HG02852 (cell line): ENCODE measurements at regions not wholly inside any gene's neighbourhood (a gene's known extent, or its start where the extent isn't known, plus 50 kb on each side); places are given as distances from the start of the nearest gene placed in this dataset.

Source experiments
- ATAC-seq: cut with Tn5 transposase; IDR thresholded peaks from one replicate; pipeline ENCODE4 v1.9.1; 2021; ENCODE audit warnings: mild to moderate bottlenecking, moderate library complexity; ENCODE audit not compliant: unreplicated experiment

- ATAC-seq = no peak
Measured at GRCh38 chr14:101374373-101375338, 186.6 kb upstream of the DIO3 start.

DNA sequence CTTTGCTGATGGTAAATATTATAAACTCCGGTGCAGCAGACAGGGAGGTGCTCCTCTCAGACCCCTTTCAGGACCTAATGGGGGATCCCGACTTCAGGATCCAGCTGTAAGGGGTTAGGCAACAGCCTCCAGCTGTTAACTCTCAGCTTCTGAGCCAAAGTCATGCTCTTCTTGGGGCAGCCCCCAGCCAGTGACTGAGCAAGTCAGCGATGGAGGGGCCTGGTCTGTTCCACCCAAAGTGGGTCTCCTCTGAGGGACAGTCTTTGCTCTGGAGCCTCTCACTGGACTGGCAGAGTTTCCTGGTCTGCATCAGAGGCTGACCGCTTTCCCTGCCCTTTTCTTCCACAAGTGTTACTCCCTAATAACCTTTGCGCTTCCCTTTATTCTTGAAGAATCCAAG, 184.2 kb upstream of the DIO3 start:
- no peak for ATAC-seq

DNA sequence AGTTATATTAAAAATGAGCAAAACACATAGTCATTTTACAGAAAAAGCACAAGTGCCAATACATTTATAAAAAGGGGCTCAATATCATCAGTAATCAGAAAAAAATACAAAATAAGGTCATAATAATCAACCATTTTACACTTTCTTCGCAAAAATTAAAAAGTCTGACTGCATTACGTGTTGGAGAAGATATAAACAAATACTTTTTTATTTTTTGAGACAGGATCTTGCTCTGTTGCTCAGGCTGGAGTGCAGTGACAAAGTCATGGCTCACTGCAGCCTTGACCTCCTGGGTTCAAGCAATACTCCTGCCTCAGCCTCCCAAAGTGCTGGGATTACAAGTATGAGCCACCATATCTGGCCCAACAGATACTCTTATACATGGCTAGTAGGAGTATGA, 181.5 kb upstream of the DIO3 start:
- no peak for ATAC-seq

DNA sequence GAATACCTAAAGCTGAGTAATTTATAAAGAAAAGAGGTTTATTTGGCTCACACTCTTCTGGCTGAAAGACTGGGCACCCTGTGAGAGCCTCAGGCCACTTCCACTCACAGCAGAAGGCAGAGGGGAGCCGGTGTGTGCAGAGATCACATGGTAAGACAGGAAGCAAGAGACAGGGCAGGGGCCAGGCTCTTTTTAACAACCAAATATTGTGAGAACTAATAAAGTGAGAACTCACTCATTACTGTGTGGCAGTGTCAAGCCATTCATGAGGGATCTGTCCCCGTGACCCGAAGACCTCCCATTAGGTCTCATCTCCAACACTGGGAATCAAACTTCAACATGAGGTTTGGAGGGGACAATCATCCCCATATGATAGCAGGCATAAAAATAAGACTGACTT, 180.8 kb upstream of the DIO3 start:
- ATAC-seq = no peak

- no peak for ATAC-seq
Measured at GRCh38 chr14:101380940-101381339, 180.4 kb upstream of the DIO3 start.

GRCh38 chr14:101383737-101384338, 177.5 kb upstream of the DIO3 start:
- ATAC-seq = no peak

DNA sequence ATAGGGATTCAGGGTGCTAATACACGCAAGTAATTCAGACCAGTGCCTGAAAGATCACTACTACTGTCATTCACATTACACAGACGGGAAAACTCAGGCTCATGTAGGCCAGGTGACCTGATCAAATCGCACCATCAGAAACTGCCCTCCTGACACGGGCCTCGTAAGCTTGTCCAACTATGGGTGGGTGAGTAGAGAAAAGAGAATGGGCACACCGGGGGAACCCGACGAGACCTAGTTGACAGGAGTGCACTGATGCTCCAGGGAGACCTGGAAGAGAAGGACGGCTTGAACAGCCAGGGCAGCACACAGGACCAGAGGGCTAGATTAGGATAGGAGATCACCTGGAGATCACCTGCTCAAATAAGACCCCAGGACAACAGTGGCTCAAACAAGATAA, 166.9 kb upstream of the DIO3 start:
- no peak for ATAC-seq

GRCh38 chr14:101395779-101396178, 165.5 kb upstream of the DIO3 start:
- ATAC-seq = no peak

DNA sequence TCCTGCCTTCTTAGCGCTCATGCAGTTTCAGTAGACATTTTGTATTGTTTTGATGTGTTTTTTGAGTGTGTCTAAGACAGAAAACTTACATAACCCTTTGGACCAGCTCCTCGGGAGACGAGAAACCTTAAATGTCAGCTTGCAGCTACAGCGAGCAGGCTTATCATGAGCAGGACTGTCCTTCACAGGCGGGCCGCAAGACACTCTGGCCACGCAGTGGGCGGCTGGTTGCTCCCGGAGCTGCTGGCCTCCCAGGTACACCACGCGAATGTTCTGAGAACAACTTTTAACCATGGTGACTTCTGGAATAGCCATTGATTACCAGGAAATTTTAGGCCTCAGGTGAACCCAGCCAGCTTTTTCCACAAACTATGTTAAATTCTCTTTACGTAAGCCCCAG, 164.1 kb upstream of the DIO3 start:
- ATAC-seq = no peak

- ATAC-seq = no peak
Measured at GRCh38 chr14:101398011-101398410, 163.3 kb upstream of the DIO3 start.

GRCh38 chr14:101399737-101400517, 161.4 kb upstream of the DIO3 start:
- ATAC-seq = no peak

DNA sequence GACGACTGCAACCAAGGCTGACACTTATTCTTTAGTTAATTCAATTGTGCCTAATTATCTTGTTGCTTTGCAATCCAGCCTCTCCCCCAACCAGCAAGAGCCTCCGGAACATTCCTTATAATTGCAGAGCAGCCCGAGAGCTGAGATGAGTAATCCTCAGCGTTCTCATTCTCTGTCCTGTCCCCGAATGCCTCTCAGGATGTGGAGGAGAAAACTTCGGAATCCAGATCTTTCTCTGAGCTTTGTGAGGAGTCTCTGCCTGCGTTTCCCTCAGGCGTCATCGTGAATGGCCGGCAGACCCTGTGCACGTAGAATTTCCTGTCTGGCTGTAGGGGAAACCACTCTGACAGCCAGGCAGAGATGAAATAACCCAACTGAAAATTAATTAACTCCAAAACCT, 160.5 kb upstream of the DIO3 start:
- no peak for ATAC-seq

DNA sequence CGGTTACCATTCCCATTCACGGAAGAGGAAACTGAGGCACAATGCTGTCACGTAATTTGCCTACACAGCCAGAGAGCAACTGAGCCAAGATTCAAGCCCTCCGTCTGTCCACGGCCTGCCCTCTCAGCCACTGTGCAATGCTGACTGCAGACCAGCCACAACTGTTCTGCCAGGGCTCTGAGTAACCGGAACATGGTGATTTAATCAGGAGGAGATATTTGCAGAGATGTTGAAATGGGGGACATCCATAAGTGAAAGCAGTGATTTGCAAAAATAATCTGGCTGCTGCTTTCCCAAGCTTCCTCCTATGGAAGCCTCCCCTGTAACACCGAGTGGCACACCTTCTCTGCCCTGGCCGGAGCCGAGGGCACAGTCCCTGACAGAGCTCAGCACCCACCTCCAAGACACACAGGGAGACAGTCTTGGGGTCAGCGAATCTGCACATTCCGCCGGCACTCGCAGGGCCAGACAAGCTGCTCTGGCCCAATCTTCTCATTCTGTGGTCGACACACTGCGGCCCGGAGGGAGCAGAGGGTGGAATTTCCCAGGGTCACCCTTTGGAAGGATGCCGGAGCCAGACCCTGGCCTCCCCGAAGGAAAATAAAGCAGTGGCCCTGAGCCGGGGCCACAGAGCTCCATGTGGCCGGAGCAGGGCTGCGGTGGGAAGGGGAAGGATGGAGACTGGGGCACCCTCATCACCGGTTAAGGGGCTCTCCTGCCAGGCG, 158.2 kb upstream of the DIO3 start:
- ATAC-seq = no peak

DNA sequence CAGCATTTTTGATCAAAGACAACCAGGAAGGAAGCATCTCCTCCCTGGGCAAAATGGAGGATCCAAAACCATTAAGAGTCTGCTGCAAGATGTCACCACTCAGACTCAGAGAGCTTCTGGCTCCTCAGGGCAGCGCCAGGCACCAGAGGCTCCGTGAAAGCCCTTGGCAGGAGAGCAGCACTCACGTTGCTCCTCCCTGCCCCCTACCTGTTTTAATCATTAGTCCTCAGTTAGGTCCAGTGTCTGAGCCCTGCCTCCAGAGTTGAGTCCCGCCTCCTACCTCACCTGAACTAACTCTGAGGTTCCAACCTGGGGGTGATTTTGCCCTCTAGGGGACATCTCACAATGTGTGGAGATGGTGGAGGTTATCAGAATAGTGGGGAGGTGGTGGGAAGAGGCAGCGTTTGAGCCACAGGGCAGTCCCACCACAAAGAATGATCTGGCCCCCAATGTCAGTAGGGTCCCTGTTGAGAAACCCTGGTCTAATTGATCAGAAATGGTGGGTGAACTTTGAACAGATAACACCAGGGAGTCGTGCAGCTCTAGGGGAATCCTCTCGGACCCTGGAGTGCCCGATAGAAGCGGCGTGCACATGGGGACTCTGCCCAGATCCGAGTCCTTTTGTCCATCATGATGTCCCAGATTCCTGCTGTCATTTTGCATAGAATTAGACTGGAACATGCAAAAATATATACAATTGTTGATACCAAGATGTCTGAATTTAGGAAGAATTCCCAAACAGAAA, 156.7 kb upstream of the DIO3 start:
- no peak for ATAC-seq

DNA sequence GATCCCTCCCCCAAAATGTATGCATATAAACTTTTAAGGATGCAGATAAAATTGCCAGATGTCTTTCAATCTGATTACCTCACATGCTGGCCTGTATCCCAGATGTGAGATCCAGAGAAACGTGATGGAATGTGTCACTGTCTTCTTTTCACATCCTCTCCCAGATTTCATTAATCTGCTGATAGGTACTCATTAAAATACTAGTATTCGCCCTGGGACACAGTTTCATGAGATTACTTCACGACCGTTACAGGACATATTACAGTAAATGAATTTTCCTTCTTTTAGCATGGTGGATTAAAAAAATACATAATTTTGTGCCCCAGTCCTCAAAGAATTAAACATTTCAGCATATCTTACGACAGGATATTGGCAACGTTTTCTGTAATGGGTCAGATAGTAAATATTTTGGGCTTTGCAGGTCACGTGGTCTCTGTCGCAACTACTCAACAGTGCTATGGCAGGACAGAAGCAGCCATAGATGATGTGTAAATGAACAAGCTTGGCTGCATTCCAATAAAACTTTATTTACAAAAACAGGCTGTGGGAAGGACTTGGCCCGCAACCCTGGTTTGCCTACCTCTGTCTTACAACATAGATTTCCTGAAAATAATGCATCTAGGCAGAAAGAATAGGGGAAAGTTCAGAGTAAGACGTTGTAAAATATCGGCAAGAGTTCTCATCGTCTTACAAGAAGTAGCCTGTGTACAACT, 156.0 kb upstream of the DIO3 start:
- ATAC-seq = no peak

DNA sequence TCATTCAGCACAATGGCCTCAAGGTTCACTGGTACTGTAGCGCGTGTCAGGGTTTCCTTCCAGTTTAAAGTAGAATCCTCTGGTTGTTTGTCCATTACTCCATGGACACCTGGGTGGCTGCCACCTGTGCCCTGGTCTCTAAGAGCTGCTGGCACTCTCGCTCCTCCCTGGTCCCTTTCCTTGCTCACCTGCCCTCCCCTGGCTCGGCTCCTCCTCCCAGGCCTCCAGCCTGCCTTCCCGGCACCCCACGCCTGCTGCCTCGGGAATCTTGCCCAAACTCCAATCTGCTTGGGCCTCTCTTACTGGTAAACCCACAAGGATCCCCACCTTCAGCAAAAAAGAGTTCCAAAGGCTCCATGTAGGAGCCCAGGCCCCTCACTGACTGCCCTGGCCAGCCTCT, 154.4 kb upstream of the DIO3 start:
- ATAC-seq = no peak

DNA sequence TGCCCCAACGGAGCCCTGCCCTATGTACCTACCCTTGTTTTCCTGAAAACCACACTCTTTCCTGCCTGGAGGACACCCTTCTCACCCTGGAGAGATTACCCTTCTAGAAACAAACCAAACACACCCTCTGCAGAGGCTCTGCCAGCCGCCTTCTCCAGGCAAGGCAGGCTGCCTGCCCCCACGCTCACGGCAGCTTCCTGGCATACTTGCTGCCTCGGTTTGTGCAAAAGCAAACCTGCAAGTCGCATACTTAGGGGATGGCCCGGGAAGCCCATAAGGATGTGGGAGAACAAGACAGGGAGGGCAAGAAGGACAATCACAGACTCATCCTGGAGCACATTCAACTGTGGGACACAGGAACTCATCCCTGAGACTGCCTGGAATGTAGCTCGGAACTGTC, 154.0 kb upstream of the DIO3 start:
- ATAC-seq = no peak

DNA sequence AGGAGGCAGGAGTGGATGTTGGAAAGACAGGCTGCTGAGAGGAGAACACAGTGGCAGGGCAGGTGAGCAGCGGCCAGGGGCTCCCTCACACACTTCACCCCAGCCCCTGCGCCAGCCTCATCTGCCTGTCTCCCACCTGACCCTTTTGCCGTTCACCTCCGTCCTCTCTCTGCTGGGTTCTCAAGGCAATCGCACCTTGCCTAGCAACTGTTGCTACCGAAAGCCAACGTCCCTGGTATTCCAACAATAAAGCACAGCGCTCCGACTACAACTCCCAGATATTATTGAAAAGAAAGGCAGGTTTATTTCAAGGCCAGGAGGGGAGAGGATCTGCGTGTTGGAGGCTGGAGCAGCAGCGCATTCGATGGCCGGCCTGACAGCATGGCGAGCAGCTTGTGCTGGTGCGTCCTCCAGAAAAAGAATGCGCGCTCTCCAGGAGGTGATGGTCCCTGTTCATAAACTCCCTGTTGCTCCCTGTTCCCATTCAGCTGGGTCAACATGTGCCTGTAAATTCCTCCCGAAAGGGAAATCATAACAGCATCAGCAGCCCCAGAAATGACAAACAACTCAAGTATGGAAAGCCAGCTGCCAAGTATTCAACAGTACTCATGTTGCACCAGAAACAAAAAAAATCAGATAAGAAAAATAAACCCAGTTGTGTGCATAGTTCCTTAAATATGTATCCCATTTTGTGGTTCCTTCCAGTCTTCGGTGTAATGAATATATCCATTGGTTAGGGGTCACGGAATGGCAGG, 153.0 kb upstream of the DIO3 start:
- ATAC-seq = no peak

- ATAC-seq = no peak
Measured at GRCh38 chr14:101409006-101409543, 152.2 kb upstream of the DIO3 start.
